Neural crest cell (in vitro differentiated cells): ENCODE measurements at regions not wholly inside any gene's neighbourhood (a gene's known extent, or its start where the extent isn't known, plus 50 kb on each side); places are given as distances from the start of the nearest gene placed in this dataset.

Experiments used
- DNase-seq: peaks from one replicate; pipeline ENCODE4 v3.0.0; 2021; ENCODE audit warnings: low read depth, mixed read lengths, low spot score
- H3K27ac Mint-ChIP-seq: one replicate; pipeline ENCODE4 v1.8.0; 2021; ENCODE audit warnings: mild to moderate bottlenecking, mixed read lengths; ENCODE audit not compliant: unreplicated experiment
- H3K27me3 Mint-ChIP-seq: 2 replicates; pipeline ENCODE4 v1.8.0; 2021; ENCODE audit warnings: low read depth, mild to moderate bottlenecking, mixed read lengths
- H3K36me3 Mint-ChIP-seq: 2 replicates; pipeline ENCODE4 v1.8.0; 2021; ENCODE audit warnings: low read depth, mild to moderate bottlenecking, mixed read lengths
- H3K4me1 Mint-ChIP-seq: 2 replicates; pipeline ENCODE4 v1.8.0; 2021; ENCODE audit warnings: mixed read lengths
- H3K4me3 Mint-ChIP-seq: one replicate; pipeline ENCODE4 v1.8.0; 2021; ENCODE audit warnings: mild to moderate bottlenecking, mixed read lengths
- H3K9me3 Mint-ChIP-seq: 2 replicates; pipeline ENCODE4 v1.8.0; 2021; ENCODE audit warnings: mixed read lengths
- CTCF ChIP-seq: fragments of 200-600 bp; sonication (generic); conservative IDR thresholded peaks from 2 replicates; pipeline ENCODE4 v1.5.0; 2021; ENCODE audit warnings: antibody characterized with exemption, mild to moderate bottlenecking

GRCh38 chr18:67788310-67789164 lies 272.0 kb upstream of the DSEL start:
- Mint-ChIP-seq H3K9me3 (peaks cover 3% of the 10 kb centered on the region), H3K4me1 (no peaks in the 10 kb centered on the region), H3K4me3 (no peak overlapping the region), H3K36me3 (no peaks in the 10 kb centered on the region), H3K27me3 (no peaks in the 10 kb centered on the region), H3K27ac (no peak overlapping the region)
- no peak for DNase-seq
- no peak for TF ChIP-seq CTCF

- no peaks in the 10 kb centered on the region for H3K27me3 Mint-ChIP-seq
Measured at GRCh38 chr18:67783196-67783946, 266.9 kb upstream of the DSEL start.

GRCh38 chr18:67778016-67778415 lies 261.5 kb upstream of the DSEL start:
- Mint-ChIP-seq H3K27me3 (no peaks in the 10 kb centered on the region), H3K27ac (no peak overlapping the region), H3K36me3 (no peaks in the 10 kb centered on the region), H3K9me3 (no peaks in the 10 kb centered on the region), H3K4me3 (no peak overlapping the region), H3K4me1 (peaks cover under 1% of the 10 kb centered on the region)
- no peak for TF ChIP-seq CTCF
- no peak for DNase-seq

More at GRCh38 chr18:67783196-67783946, 266.9 kb upstream of the DSEL start:
- no peak for DNase-seq
- Mint-ChIP-seq H3K9me3 (no peaks in the 10 kb centered on the region), H3K4me3 (no peak overlapping the region), H3K27ac (no peak overlapping the region), H3K36me3 (no peaks in the 10 kb centered on the region), H3K4me1 (peaks cover 5% of the 10 kb centered on the region)
- no peak for TF ChIP-seq CTCF

GRCh38 chr18:67776929-67777328 lies 260.4 kb upstream of the DSEL start:
- H3K4me3 Mint-ChIP-seq: no peak overlapping the region
- no peak for TF ChIP-seq CTCF
- H3K4me1 Mint-ChIP-seq: no peaks in the 10 kb centered on the region
- no peak overlapping the region for H3K27ac Mint-ChIP-seq
- no peaks in the 10 kb centered on the region for H3K9me3 Mint-ChIP-seq
- H3K27me3 Mint-ChIP-seq: no peaks in the 10 kb centered on the region
- H3K36me3 Mint-ChIP-seq: no peaks in the 10 kb centered on the region
- DNase-seq: no peak

GRCh38 chr18:67771271-67771670 lies 254.8 kb upstream of the DSEL start:
- TF ChIP-seq CTCF: no peak
- DNase-seq: no peak
- H3K27me3 Mint-ChIP-seq: no peaks in the 10 kb centered on the region
- peaks cover 4% of the 10 kb centered on the region for H3K9me3 Mint-ChIP-seq
- no peaks in the 10 kb centered on the region for H3K4me1 Mint-ChIP-seq
- no peak overlapping the region for H3K4me3 Mint-ChIP-seq
- H3K36me3 Mint-ChIP-seq: no peaks in the 10 kb centered on the region
- H3K27ac Mint-ChIP-seq: no peak overlapping the region
